ENCODE measurements at regions not wholly inside any gene's neighbourhood (a gene's known extent, or its start where the extent isn't known, plus 50 kb on each side); places are given as distances from the start of the nearest gene placed in this dataset.

- no peak for TF ChIP-seq CTCF (IDR thresholded peaks at IDR 0.05)
- TF ChIP-seq POLR2AphosphoS5 (IDR thresholded peaks at IDR 0.05) = no peak
These were observed 88.1 kb downstream of the CMPK2 start for GRCh38 chr2:6777626-6778025.
